H1 (cell line): ENCODE measurements at regions not wholly inside any gene's neighbourhood (a gene's known extent, or its start where the extent isn't known, plus 50 kb on each side); places are given as distances from the start of the nearest gene placed in this dataset.

ENCODE experiments used
- CTCF ChIA-PET: fragments of 300-600 bp; sonication (Branson Sonifier 250); formaldehyde crosslinking; loops from one replicate; lab custom pipeline; 2021; ENCODE audit not compliant: partially characterized antibody; lab: Charles Lee
- POLR2A ChIA-PET: fragments of 300-600 bp; sonication (Branson Sonifier 250); formaldehyde crosslinking; loops from one replicate; lab custom pipeline; 2021; ENCODE audit warnings: inconsistent platforms; ENCODE audit not compliant: partially characterized antibody; lab: Charles Lee
- DNase-seq, 2 experiments: peaks; one replicate each; pipeline versions ENCODE4 v3.0.0 to v3.0.0-alpha.2; 2010 to 2022; ENCODE audit warnings: low spot score in 2 of 2, low read depth in 1 of 2, mixed read lengths in 1 of 2
- FAIRE-seq: peaks from 2 replicates; lab custom pipeline; 2011; peaks lifted over from hg19 to GRCh38; lab: Jason Lieb, UNC
- H2AFZ ChIP-seq: 2 replicates; pipeline ENCODE4 v1.8.1; 2012; ENCODE audit warnings: low read length, inconsistent platforms
- H2AK5ac ChIP-seq: 2 replicates; pipeline ENCODE4 v1.6.1; 2013; ENCODE audit warnings: low read depth, low read length
- H2BK120ac ChIP-seq: replicated peaks from 2 replicates; pipeline ENCODE3; 2013; ENCODE audit warnings: low read depth, low read length, inconsistent platforms
- H2BK12ac ChIP-seq: 2 replicates; pipeline ENCODE4 v1.6.1; 2013; ENCODE audit warnings: low read depth, low read length
- H2BK15ac ChIP-seq: 2 replicates; pipeline ENCODE4 v1.6.1; 2013; ENCODE audit warnings: low read length
- H2BK20ac ChIP-seq: 2 replicates; pipeline ENCODE4 v1.6.1; 2013; ENCODE audit warnings: low read length
- H2BK5ac ChIP-seq: 2 replicates; pipeline ENCODE4 v1.6.1; 2013; ENCODE audit warnings: low read depth, low read length
- H3K14ac ChIP-seq: 2 replicates; pipeline ENCODE4 v1.6.1; 2013; ENCODE audit warnings: inconsistent platforms; ENCODE audit not compliant: insufficient read length
- H3K18ac ChIP-seq: 2 replicates; pipeline ENCODE4 v1.6.1; 2013; ENCODE audit warnings: low read length; ENCODE audit errors: extremely low read depth
- H3K23ac ChIP-seq: 2 replicates; pipeline ENCODE4 v1.6.1; 2013; ENCODE audit warnings: inconsistent platforms; ENCODE audit not compliant: insufficient read length
- H3K23me2 ChIP-seq: 2 replicates; pipeline ENCODE4 v1.6.1; 2013; ENCODE audit warnings: low read depth, low read length
- H3K27ac ChIP-seq: 2 replicates; pipeline ENCODE4 v1.6.1; 2011; ENCODE audit warnings: low read depth, low read length, inconsistent platforms
- H3K27me3 ChIP-seq, 4 experiments: replicated peaks in 1 of 4; 1 replicate in 1 of 4; 2 replicates in 3 of 4; pipeline versions ENCODE4 v1.6.1 to v1.8.1; 2011 to 2013; ENCODE audit warnings: low read length in 3 of 4, mild to moderate bottlenecking in 3 of 4, inconsistent platforms in 2 of 4, mixed read lengths in 2 of 4, moderate library complexity in 1 of 4; ENCODE audit not compliant: control insufficient read depth in 3 of 4, insufficient read depth in 3 of 4; ENCODE audit errors: extremely low read depth in 1 of 4
- H3K36me3 ChIP-seq, 4 experiments: 2 replicates each; pipeline versions ENCODE4 v1.6.1 to v1.8.1; 2011 to 2013; ENCODE audit warnings: mild to moderate bottlenecking in 4 of 4, low read length in 3 of 4, moderate library complexity in 2 of 4, control low read depth in 1 of 4, inconsistent platforms in 1 of 4; ENCODE audit not compliant: insufficient read depth in 4 of 4, control insufficient read depth in 2 of 4
- H3K4ac ChIP-seq: replicated peaks from 2 replicates; pipeline ENCODE3; 2013; ENCODE audit warnings: low read length, low read depth, mixed read lengths, inconsistent platforms; ENCODE audit not compliant: insufficient read length
- H3K4me1 ChIP-seq, 4 experiments: replicated peaks in 1 of 4; 1 replicate in 1 of 4; 2 replicates in 3 of 4; pipeline versions ENCODE4 v1.6.1 to v1.8.1; 2011 to 2013; ENCODE audit warnings: low read length in 3 of 4, inconsistent platforms in 2 of 4, mixed read lengths in 1 of 4; ENCODE audit not compliant: insufficient read depth in 4 of 4, control insufficient read depth in 3 of 4
- H3K4me2 ChIP-seq, 2 experiments: 2 replicates each; pipeline versions ENCODE4 v1.6.1 to v1.8.1; 2011 to 2013; ENCODE audit warnings: low read depth in 2 of 2, low read length in 2 of 2, control low read depth in 1 of 2, inconsistent platforms in 1 of 2, mild to moderate bottlenecking in 1 of 2; ENCODE audit not compliant: insufficient read depth in 1 of 2
- H3K4me3 ChIP-seq, 4 experiments: fragments of 200-600, 300-600 bp in 1 of 4; sonication (generic), shearing (Covaris generic), sonication (Bioruptor Twin) in 1 of 4; 2 replicates each; pipeline versions ENCODE4 v1.5.1 to v1.8.1; 2011 to 2016; ENCODE audit warnings: low read length in 4 of 4, low read depth in 3 of 4, control low read depth in 2 of 4, inconsistent platforms in 2 of 4, mild to moderate bottlenecking in 2 of 4, mixed read lengths in 1 of 4, moderate library complexity in 1 of 4; ENCODE audit not compliant: insufficient read depth in 2 of 4; ENCODE audit errors: extremely low read depth in 1 of 4
- H3K56ac ChIP-seq: replicated peaks from 2 replicates; pipeline ENCODE3; 2013; ENCODE audit warnings: low read depth, mild to moderate bottlenecking, mixed read lengths, low read length, inconsistent platforms; ENCODE audit not compliant: insufficient read length
- H3K79me1 ChIP-seq: 2 replicates; pipeline ENCODE4 v1.6.1; 2013; ENCODE audit warnings: low read depth, low read length, control low read depth
- H3K79me2 ChIP-seq, 2 experiments: 2 replicates each; pipeline versions ENCODE4 v1.6.1 to v1.8.1; 2012 to 2013; ENCODE audit warnings: low read length in 2 of 2, mild to moderate bottlenecking in 2 of 2, inconsistent platforms in 1 of 2; ENCODE audit not compliant: insufficient read depth in 2 of 2, control insufficient read depth in 1 of 2
- H3K9ac ChIP-seq, 4 experiments: replicated peaks in 1 of 4; 1 replicate in 1 of 4; 2 replicates in 3 of 4; pipeline versions ENCODE4 v1.6.1 to v1.8.1; 2011 to 2013; ENCODE audit warnings: low read depth in 3 of 4, low read length in 3 of 4, control low read depth in 2 of 4, mild to moderate bottlenecking in 2 of 4, moderate library complexity in 2 of 4, inconsistent platforms in 1 of 4; ENCODE audit errors: extremely low read depth in 1 of 4
- H3K9me3 ChIP-seq, 2 experiments: 2 replicates each; pipeline versions ENCODE4 v1.6.1 to v1.8.1; 2012 to 2013; ENCODE audit warnings: mild to moderate bottlenecking in 2 of 2, moderate library complexity in 2 of 2, control low read depth in 1 of 2, inconsistent platforms in 1 of 2, low read depth in 1 of 2, low read length in 1 of 2, mixed read lengths in 1 of 2; ENCODE audit not compliant: insufficient read depth in 2 of 2
- H4K20me1 ChIP-seq, 2 experiments: replicated peaks in 1 of 2; 2 replicates each; pipeline versions ENCODE3 to v1.8.1; 2011 to 2013; ENCODE audit warnings: inconsistent platforms in 2 of 2, low read length in 2 of 2, mild to moderate bottlenecking in 1 of 2; ENCODE audit not compliant: insufficient read depth in 2 of 2, control insufficient read depth in 1 of 2
- H4K5ac ChIP-seq: 2 replicates; pipeline ENCODE4 v1.6.1; 2013; ENCODE audit warnings: low read length, low read depth, mixed read lengths, inconsistent platforms; ENCODE audit not compliant: insufficient read length
- H4K8ac ChIP-seq: 2 replicates; pipeline ENCODE4 v1.8.0; 2013; ENCODE audit warnings: mild to moderate bottlenecking, moderate library complexity, low read length, inconsistent platforms; ENCODE audit not compliant: insufficient read depth; ENCODE audit errors: extremely low read depth
- H4K91ac ChIP-seq: replicated peaks from 2 replicates; pipeline ENCODE3; 2013; ENCODE audit warnings: low read length, mixed read lengths, inconsistent platforms; ENCODE audit not compliant: insufficient read length
- JUN ChIP-seq: IDR thresholded peaks from 2 replicates; pipeline ENCODE4 v1.6.1; 2011; ENCODE audit warnings: low read depth, mild to moderate bottlenecking, improper control_type of control experiment, low read length
- POLR2A ChIP-seq, 2 experiments: IDR thresholded peaks; 1 replicate in 1 of 2; 2 replicates in 1 of 2; pipeline ENCODE4 v1.6.1; 2011; ENCODE audit warnings: low read depth in 2 of 2, low read length in 2 of 2, mild to moderate bottlenecking in 2 of 2; ENCODE audit errors: control extremely low read depth in 1 of 2
- POU5F1 ChIP-seq: IDR thresholded peaks from 2 replicates; pipeline ENCODE4 v1.6.1; 2011; ENCODE audit warnings: low read depth, mild to moderate bottlenecking, low read length, moderate library complexity
- RXRA ChIP-seq: IDR thresholded peaks from 2 replicates; pipeline ENCODE4 v1.6.1; 2011; ENCODE audit warnings: low read depth, mild to moderate bottlenecking, low read length, moderate library complexity; ENCODE audit not compliant: insufficient read depth
- SIRT6 ChIP-seq: IDR thresholded peaks from one replicate; pipeline ENCODE4 v1.7.1; 2012; ENCODE audit warnings: low read length, inconsistent platforms
- SP2 ChIP-seq: IDR thresholded peaks from 2 replicates; pipeline ENCODE4 v1.6.1; 2012; ENCODE audit warnings: mild to moderate bottlenecking, low read length, inconsistent platforms
- SP4 ChIP-seq: IDR thresholded peaks from 2 replicates; pipeline ENCODE4 v1.6.1; 2012; ENCODE audit warnings: low read length, inconsistent platforms
- SRF ChIP-seq: IDR thresholded peaks from 2 replicates; pipeline ENCODE4 v1.6.1; 2011; ENCODE audit warnings: mild to moderate bottlenecking, low read depth, low read length, moderate library complexity
- SUZ12 ChIP-seq: fragments of 200-600 bp; sonication (generic); IDR thresholded peaks from 2 replicates; pipeline ENCODE4 v1.6.1; 2012; ENCODE audit warnings: mild to moderate bottlenecking, inconsistent platforms, low read length, moderate library complexity, mixed read lengths
- TAF1 ChIP-seq: IDR thresholded peaks from 2 replicates; pipeline ENCODE4 v1.6.1; 2011; ENCODE audit warnings: mild to moderate bottlenecking, low read depth, low read length
- YY1 ChIP-seq: IDR thresholded peaks from 2 replicates; pipeline ENCODE4 v1.6.1; 2011; ENCODE audit warnings: low read depth, mild to moderate bottlenecking, low read length
- WGBS, 2 experiments: shearing (Covaris generic) in 1 of 2; methylation state at CpG; one replicate each; pipeline versions ENCODE4 v1.1.6 to v1.1.7; 2013 to 2015; ENCODE audit warnings: low lambda C conversion rate in 2 of 2, mixed read lengths in 2 of 2, inconsistent platforms in 1 of 2, low coverage in 1 of 2, missing lambda C conversion rate in 1 of 2; ENCODE audit not compliant: insufficient replicate concordance in 2 of 2, insufficient coverage in 1 of 2, insufficient read length in 1 of 2; ENCODE audit errors: extremely low coverage in 1 of 2, missing lambda C conversion rate in 1 of 2; 5-methylcytosine and 5-hydroxymethylcytosine counted together
- TF ChIP-seq, protein P1 (sequence below): IDR thresholded peaks from 2 replicates; pipeline ENCODE4 v1.6.1; 2012; ENCODE audit warnings: low read length, inconsistent platforms
- TF ChIP-seq, protein P2 (sequence below): IDR thresholded peaks from 2 replicates; pipeline ENCODE4 v1.6.1; 2011; ENCODE audit warnings: low read length, improper control_type of control experiment

GRCh38 chr9:100662122-100662521 is 84.2 kb downstream of the CAVIN4 start:
- no peak for FAIRE-seq
- H3K9ac ChIP-seq = no peak overlapping the region
- TF ChIP-seq, protein P1, sequence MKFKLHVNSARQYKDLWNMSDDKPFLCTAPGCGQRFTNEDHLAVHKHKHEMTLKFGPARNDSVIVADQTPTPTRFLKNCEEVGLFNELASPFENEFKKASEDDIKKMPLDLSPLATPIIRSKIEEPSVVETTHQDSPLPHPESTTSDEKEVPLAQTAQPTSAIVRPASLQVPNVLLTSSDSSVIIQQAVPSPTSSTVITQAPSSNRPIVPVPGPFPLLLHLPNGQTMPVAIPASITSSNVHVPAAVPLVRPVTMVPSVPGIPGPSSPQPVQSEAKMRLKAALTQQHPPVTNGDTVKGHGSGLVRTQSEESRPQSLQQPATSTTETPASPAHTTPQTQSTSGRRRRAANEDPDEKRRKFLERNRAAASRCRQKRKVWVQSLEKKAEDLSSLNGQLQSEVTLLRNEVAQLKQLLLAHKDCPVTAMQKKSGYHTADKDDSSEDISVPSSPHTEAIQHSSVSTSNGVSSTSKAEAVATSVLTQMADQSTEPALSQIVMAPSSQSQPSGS = no peak
- TF ChIP-seq, protein P2, sequence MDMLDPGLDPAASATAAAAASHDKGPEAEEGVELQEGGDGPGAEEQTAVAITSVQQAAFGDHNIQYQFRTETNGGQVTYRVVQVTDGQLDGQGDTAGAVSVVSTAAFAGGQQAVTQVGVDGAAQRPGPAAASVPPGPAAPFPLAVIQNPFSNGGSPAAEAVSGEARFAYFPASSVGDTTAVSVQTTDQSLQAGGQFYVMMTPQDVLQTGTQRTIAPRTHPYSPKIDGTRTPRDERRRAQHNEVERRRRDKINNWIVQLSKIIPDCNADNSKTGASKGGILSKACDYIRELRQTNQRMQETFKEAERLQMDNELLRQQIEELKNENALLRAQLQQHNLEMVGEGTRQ = no peak
- no peak for TF ChIP-seq SRF
- TF ChIP-seq POU5F1 = no peak
- TF ChIP-seq POLR2A (IDR thresholded peaks at IDR 0.05; ENCODE audit: control extremely low read depth in 1 of 2, low read depth in 2 of 2, low read length in 2 of 2) = no peak
- no peak for TF ChIP-seq YY1
- TF ChIP-seq JUN = no peak
- TF ChIP-seq SIRT6 = no peak
- no peak for TF ChIP-seq SP2
- TF ChIP-seq SUZ12 = no peak
- TF ChIP-seq TAF1 = no peak
- no peak for TF ChIP-seq SP4
- TF ChIP-seq RXRA = no peak

More at GRCh38 chr9:100662122-100662521, 84.2 kb downstream of the CAVIN4 start:
- H3K4me1 ChIP-seq = no peaks in the 10 kb centered on the region
- no peak overlapping the region for H3K4me2 ChIP-seq
- H2AK5ac ChIP-seq = no peak overlapping the region
- peaks cover 4 to 5% of the 10 kb centered on the region in 2 experiments; a peak in 3 of 4 replicates for H3K9me3 ChIP-seq
- H3K79me2 ChIP-seq = no peaks in the 10 kb centered on the region
- H4K20me1 ChIP-seq = no peaks in the 10 kb centered on the region
- no peaks in the 10 kb centered on the region for H3K79me1 ChIP-seq
- no peak for DNase-seq
- H3K36me3 ChIP-seq = no peaks in the 10 kb centered on the region
- ChIA-PET POLR2A (no interaction called here), CTCF (interaction anchor here (0.7 kb wide), 1 partner anchor 26 kb away, joined by 3 read pairs; no protein-coding TSS in a partner anchor)
- H4K5ac ChIP-seq = no peak overlapping the region
- WGBS, 2 experiments = 80% methylated on average over 1 of the region's 1 CpG; no CpG with 5 or more reads in 1 of the 2 experiments
- no peak overlapping the region for H2BK5ac ChIP-seq
- H3K56ac ChIP-seq = no peak overlapping the region
- H4K91ac ChIP-seq = no peak overlapping the region
- no peak overlapping the region for H3K18ac ChIP-seq
- no peak overlapping the region for H2BK12ac ChIP-seq
- peaks cover 0 to 10% (median 4%) of the 10 kb centered on the region in 4 experiments; a peak in 3 of 7 replicates for H3K27me3 ChIP-seq
- no peaks in the 10 kb centered on the region; the same call in 1 of the 2 replicates for H3K23me2 ChIP-seq
- no peak overlapping the region for H3K4ac ChIP-seq
- H2BK15ac ChIP-seq = no peak overlapping the region
- H4K8ac ChIP-seq = no peak overlapping the region
- H2BK120ac ChIP-seq = no peak overlapping the region
- H3K4me3 ChIP-seq = no peak overlapping the region
- H3K23ac ChIP-seq = no peak overlapping the region
- H2AFZ ChIP-seq = no peak overlapping the region
- no peak overlapping the region for H2BK20ac ChIP-seq
- H3K14ac ChIP-seq = no peak overlapping the region
- H3K27ac ChIP-seq = no peak overlapping the region
